GM18511 (cell line): ENCODE measurements at regions not wholly inside any gene's neighbourhood (a gene's known extent, or its start where the extent isn't known, plus 50 kb on each side); places are given as distances from the start of the nearest gene placed in this dataset.
"Not testable (repeated sequence)": the region's sequence is repeated elsewhere in the genome, so short reads cannot be mapped to it uniquely, and the experiment has no call there.

ENCODE experiments used
- ATAC-seq: cut with Tn5 transposase; IDR thresholded peaks from one replicate; pipeline ENCODE4 v1.9.1; 2021; ENCODE audit warnings: mild to moderate bottlenecking, moderate library complexity; ENCODE audit not compliant: unreplicated experiment

- no peak for ATAC-seq
Observed at GRCh38 chr10:119996944-119997343, 104.4 kb downstream of the SEC23IP start.

- no peak for ATAC-seq
Observed at GRCh38 chr10:119997429-119997828, 104.9 kb downstream of the SEC23IP start.

- no peak for ATAC-seq
Observed at GRCh38 chr10:120002785-120003184, 110.3 kb downstream of the SEC23IP start.

GRCh38 chr10:120005207-120006201 is 113.0 kb downstream of the SEC23IP start:
- no peak for ATAC-seq

GRCh38 chr10:120007261-120007660 is 114.7 kb downstream of the SEC23IP start:
- no peak for ATAC-seq

- ATAC-seq, result no peak
Observed at GRCh38 chr10:120011359-120012130, 119.0 kb downstream of the SEC23IP start.

- ATAC-seq, result no peak
Observed at GRCh38 chr10:120012131-120012400, 119.5 kb downstream of the SEC23IP start.

GRCh38 chr10:120012566-120012965 is 120.0 kb downstream of the SEC23IP start:
- no peak for ATAC-seq

GRCh38 chr10:120014031-120014430 is 121.5 kb downstream of the SEC23IP start:
- ATAC-seq, result no peak

- ATAC-seq, result no peak
Observed at GRCh38 chr10:120015064-120015463, 122.5 kb downstream of the SEC23IP start.

- ATAC-seq, result no peak
Observed at GRCh38 chr10:120016906-120017305, 124.4 kb downstream of the SEC23IP start.

GRCh38 chr10:120017733-120018417 is 125.3 kb downstream of the SEC23IP start:
- no peak for ATAC-seq

GRCh38 chr10:120018695-120019094 is 126.2 kb downstream of the SEC23IP start:
- ATAC-seq, result no peak

GRCh38 chr10:120019568-120019967 is 127.0 kb downstream of the SEC23IP start:
- ATAC-seq, result no peak

GRCh38 chr10:120022357-120022756 is 129.8 kb downstream of the SEC23IP start:
- ATAC-seq, result no peak

GRCh38 chr10:120034236-120034635 is 141.7 kb downstream of the SEC23IP start:
- ATAC-seq, result no peak

GRCh38 chr10:120039046-120039445 is 146.5 kb downstream of the SEC23IP start:
- no peak for ATAC-seq

- ATAC-seq, result no peak
Observed at GRCh38 chr10:120039826-120040225, 147.3 kb downstream of the SEC23IP start.

GRCh38 chr10:120041807-120042559 is 149.5 kb downstream of the SEC23IP start:
- no peak for ATAC-seq

- ATAC-seq, result no peak
Observed at GRCh38 chr10:120042705-120043104, 150.2 kb downstream of the SEC23IP start.

- not testable (repeated sequence) for ATAC-seq
Observed at GRCh38 chr10:120047373-120047772, 154.8 kb downstream of the SEC23IP start.
